ENCODE measurements at regions not wholly inside any gene's neighbourhood (a gene's known extent, or its start where the extent isn't known, plus 50 kb on each side); places are given as distances from the start of the nearest gene placed in this dataset.

DNA sequence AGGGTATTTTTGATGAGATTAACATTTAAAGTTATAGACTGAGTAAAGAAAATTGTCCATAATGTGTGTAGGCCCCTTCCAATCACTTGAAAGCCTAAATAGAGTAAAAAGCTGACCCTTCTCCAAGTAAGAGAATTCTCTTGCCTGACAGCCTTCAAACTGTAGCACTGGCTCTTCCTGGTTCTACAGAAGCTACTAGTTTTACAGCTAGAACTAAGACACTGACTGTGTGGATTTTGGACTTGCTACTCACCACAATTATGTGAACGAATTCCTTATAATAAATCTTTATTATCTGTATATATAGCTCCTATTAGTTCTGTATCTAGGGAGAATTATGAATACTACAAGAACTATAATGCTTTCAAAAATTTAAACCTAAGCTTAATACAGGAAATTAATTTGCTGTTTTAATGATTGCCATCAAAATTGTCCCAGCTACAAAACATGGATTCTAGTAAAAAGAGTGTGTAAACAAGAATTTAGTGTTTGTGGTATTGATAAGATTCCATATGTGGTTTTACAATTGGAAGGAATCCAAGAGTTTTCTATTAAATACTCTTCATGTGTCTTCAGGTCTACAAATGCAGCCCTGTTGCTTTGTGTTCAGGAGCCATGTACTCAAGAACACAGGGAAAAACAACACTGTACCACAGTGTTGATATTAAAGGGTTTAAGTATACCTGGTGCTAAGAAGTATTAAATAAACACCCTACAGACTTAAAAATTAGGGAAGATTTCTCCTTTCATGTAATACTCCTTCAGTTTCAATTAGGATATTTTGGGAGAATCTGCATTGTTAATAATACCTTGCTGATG is 366.5 kb downstream of the CXXC4 start:
- H3K4me1 Mint-ChIP-seq = no peaks in the 10 kb centered on the region
- H3K27ac Mint-ChIP-seq = no peak overlapping the region
- DNase-seq (ENCODE audit: low spot score in 2 of 2) (no peak), ATAC-seq (no peak)
- no peaks in the 10 kb centered on the region for H3K36me3 Mint-ChIP-seq
- no peak overlapping the region for H3K4me3 Mint-ChIP-seq
- peaks cover 15% of the 10 kb centered on the region for H3K9me3 Mint-ChIP-seq

DNA sequence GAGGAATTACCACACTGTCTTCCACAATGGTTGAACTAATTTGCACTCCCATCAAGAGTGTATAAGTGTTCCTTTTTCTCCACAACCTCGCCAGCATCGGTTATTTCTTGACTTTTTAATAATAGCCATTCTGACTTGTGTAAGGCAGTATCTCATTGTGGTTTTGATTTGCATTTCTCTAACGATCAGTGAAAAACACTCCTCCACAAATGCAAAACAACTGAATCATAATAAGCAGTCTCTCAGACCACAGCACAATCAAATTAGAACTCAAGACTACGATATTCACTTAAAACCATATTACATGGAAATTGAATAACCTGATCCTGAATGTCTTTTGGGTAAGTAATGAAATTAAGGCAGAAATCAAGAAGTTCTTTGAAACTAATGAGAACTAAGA is 371.7 kb downstream of the CXXC4 start:
- ATAC-seq (no peak), DNase-seq (ENCODE audit: low spot score in 2 of 2) (no peak)
- H3K4me1 Mint-ChIP-seq = no peaks in the 10 kb centered on the region
- no peak overlapping the region for H3K27ac Mint-ChIP-seq
- H3K4me3 Mint-ChIP-seq = no peak overlapping the region
- peaks cover 7% of the 10 kb centered on the region for H3K9me3 Mint-ChIP-seq
- no peaks in the 10 kb centered on the region for H3K36me3 Mint-ChIP-seq

DNA sequence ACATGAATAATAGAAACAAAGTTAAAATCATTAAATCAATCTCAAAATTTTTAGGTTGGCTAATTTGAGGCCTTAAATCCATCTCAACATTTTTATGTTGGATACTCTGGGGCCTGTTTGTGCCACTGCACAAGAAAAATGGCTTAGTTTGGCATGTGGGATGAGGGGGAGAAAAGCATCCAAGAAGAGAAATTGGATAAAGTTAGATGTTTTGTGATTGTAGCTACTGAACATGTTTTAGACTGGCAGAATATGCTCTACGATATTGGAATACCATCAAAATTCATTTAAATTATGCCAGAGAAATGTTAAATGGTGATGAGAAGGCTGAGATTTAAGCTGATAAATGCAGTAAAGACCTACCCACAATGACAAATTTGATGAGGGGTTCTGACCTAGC is 376.9 kb downstream of the CXXC4 start:
- DNase-seq (ENCODE audit: low spot score in 2 of 2) (no peak), ATAC-seq (no peak)
- Mint-ChIP-seq H3K4me3 (no peak overlapping the region), H3K27ac (no peak overlapping the region), H3K9me3 (peaks cover 4% of the 10 kb centered on the region), H3K4me1 (no peaks in the 10 kb centered on the region), H3K36me3 (no peaks in the 10 kb centered on the region)

- no peak for ATAC-seq
- Mint-ChIP-seq H3K27ac (no peak overlapping the region), H3K4me3 (no peak overlapping the region), H3K4me1 (no peaks in the 10 kb centered on the region), H3K36me3 (no peaks in the 10 kb centered on the region), H3K9me3 (peaks cover 4% of the 10 kb centered on the region)
- no peak for DNase-seq (ENCODE audit: low spot score in 2 of 2)
Observed at GRCh38 chr4:104113850-104114249, 380.8 kb downstream of the CXXC4 start.

- Mint-ChIP-seq H3K4me3 (no peak overlapping the region), H3K36me3 (no peaks in the 10 kb centered on the region), H3K4me1 (no peaks in the 10 kb centered on the region), H3K27ac (no peak overlapping the region), H3K9me3 (peaks cover 24% of the 10 kb centered on the region)
- ATAC-seq (no peak), DNase-seq (ENCODE audit: low spot score in 2 of 2) (no peak)
Observed at GRCh38 chr4:104099141-104099540, 379.4 kb upstream of the TACR3 start.

GRCh38 chr4:104093247-104093646 is 373.5 kb upstream of the TACR3 start:
- no peaks in the 10 kb centered on the region for H3K36me3 Mint-ChIP-seq
- H3K27ac Mint-ChIP-seq = no peak overlapping the region
- H3K9me3 Mint-ChIP-seq = peaks cover 10% of the 10 kb centered on the region
- H3K4me1 Mint-ChIP-seq = no peaks in the 10 kb centered on the region
- no peak overlapping the region for H3K4me3 Mint-ChIP-seq
- DNase-seq (ENCODE audit: low spot score in 2 of 2) (no peak), ATAC-seq (no peak)

GRCh38 chr4:104073229-104073628 is 353.4 kb upstream of the TACR3 start:
- Mint-ChIP-seq H3K9me3 (peaks cover 3% of the 10 kb centered on the region), H3K27ac (no peak overlapping the region), H3K4me3 (no peak overlapping the region), H3K36me3 (no peaks in the 10 kb centered on the region), H3K4me1 (no peaks in the 10 kb centered on the region)
- ATAC-seq (no peak), DNase-seq (ENCODE audit: low spot score in 2 of 2) (no peak)

DNA sequence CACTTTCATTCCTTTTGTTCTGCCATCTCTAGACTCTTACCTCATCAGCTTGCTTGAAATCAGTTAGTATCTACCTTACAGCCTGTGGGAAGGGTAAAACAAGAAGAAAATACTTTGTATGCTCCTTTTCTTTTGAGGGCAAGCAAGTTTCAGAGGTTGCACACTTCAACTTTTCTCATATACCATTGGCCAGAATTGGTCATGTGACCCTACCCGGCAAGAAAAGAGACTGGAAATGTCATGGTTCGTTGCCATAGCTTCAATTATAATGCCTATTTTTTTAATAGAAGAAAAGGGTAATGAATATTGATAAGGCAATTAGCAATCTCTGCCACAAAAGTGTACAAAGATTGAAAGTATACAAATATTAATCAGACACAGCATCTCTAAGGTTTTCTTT is 346.7 kb upstream of the TACR3 start:
- Mint-ChIP-seq H3K36me3 (no peaks in the 10 kb centered on the region), H3K9me3 (no peaks in the 10 kb centered on the region), H3K4me1 (no peaks in the 10 kb centered on the region), H3K27ac (no peak overlapping the region), H3K4me3 (no peak overlapping the region)
- DNase-seq (ENCODE audit: low spot score in 2 of 2) = no peak
- ATAC-seq = no peak

- Mint-ChIP-seq H3K9me3 (no peaks in the 10 kb centered on the region), H3K4me3 (no peak overlapping the region), H3K36me3 (no peaks in the 10 kb centered on the region), H3K4me1 (no peaks in the 10 kb centered on the region), H3K27ac (no peak overlapping the region)
- DNase-seq (ENCODE audit: low spot score in 2 of 2) = no peak
- ATAC-seq = no peak
Observed at GRCh38 chr4:104064646-104065577, 345.1 kb upstream of the TACR3 start.

DNA sequence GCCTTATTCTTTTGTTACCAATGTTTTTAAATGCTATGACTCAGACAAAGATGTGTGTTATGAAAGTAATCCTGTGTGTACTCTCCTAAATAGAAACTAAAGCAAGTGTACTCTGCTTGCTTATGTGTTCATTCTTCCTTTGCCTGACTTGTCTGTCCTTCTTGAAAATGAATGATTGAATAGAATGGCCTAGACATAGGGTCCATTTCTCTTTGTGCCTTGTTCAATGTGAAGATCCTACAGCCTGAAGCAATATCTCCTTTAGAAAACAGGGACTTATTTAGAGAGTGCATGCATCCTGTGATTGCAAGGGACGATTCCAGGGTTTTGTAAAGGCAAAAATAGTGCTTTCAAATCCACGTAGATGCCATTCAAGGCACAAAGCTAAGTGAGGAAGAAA is 343.6 kb upstream of the TACR3 start:
- no peak for ATAC-seq
- H3K4me1 Mint-ChIP-seq = no peaks in the 10 kb centered on the region
- DNase-seq (ENCODE audit: low spot score in 2 of 2) = no peak
- no peak overlapping the region for H3K27ac Mint-ChIP-seq
- no peaks in the 10 kb centered on the region for H3K36me3 Mint-ChIP-seq
- H3K9me3 Mint-ChIP-seq = no peaks in the 10 kb centered on the region
- H3K4me3 Mint-ChIP-seq = no peak overlapping the region

DNA sequence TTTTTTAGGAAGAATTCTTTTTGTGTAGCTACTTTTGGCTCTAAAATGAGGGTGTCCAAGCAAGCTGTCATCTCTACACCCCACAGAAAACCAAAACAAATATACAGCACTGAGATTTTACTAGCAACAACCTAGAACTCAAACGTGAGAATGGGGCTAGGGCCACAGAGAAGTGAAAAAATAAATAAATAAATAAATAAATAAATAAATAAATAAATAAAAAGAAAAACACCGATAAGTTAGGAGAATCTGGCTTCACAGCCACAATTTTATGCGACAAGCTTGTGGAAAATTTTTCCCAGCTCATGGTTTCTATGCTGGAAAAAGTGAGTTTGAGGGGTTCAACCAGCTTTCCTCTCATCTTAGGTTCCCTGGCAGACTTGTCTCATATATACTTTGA is 324.6 kb upstream of the TACR3 start:
- ATAC-seq = no peak
- Mint-ChIP-seq H3K36me3 (no peaks in the 10 kb centered on the region), H3K4me3 (no peak overlapping the region), H3K4me1 (no peaks in the 10 kb centered on the region), H3K27ac (no peak overlapping the region), H3K9me3 (peaks cover 9% of the 10 kb centered on the region)
- no peak for DNase-seq (ENCODE audit: low spot score in 2 of 2)

DNA sequence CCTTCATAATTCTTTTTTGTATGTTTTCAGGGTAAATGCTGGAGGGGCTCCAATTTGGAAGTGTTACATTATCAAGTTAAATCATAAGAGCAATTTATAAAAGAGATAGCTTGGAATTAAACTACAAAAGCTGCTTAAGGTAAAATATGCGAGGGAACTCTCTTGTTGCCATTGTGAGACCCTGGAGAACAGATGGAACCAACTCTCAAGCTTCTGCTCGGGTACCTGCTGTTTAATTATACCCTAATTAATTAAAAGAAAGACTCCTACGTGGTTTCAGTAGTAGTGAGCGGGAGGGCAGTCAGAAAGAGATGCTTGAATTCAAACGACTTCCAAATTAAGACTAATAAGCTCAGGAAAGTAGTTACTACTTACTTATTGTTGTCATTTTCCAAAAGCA is 313.1 kb upstream of the TACR3 start:
- Mint-ChIP-seq H3K4me3 (no peak overlapping the region), H3K4me1 (no peaks in the 10 kb centered on the region), H3K36me3 (no peaks in the 10 kb centered on the region), H3K27ac (no peak overlapping the region), H3K9me3 (peaks cover 3% of the 10 kb centered on the region)
- DNase-seq (ENCODE audit: low spot score in 2 of 2) (no peak), ATAC-seq (no peak)

DNA sequence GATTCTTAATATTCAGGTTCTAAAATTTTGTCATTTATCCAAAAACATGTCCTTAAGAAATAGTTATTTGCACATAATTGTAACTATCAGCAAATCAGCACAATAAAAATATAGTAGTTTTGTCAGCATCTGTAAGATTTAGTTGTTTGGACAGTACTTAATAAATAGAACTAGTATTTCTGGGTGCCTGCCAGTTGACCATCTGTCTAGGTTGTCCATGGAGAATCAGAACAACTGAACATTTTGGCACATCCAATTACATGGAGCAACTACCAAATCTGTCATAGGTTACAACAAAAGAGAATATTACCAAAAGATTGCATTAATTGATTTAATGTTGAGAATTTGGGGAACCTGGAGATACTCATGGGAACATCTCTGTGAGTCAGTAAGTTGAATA is 305.5 kb upstream of the TACR3 start:
- no peak for ATAC-seq
- Mint-ChIP-seq H3K4me3 (no peak overlapping the region), H3K36me3 (no peaks in the 10 kb centered on the region), H3K27ac (no peak overlapping the region), H3K9me3 (peaks cover 2% of the 10 kb centered on the region), H3K4me1 (no peaks in the 10 kb centered on the region)
- DNase-seq (ENCODE audit: low spot score in 2 of 2) = no peak

- Mint-ChIP-seq H3K4me1 (no peaks in the 10 kb centered on the region), H3K27ac (no peak overlapping the region), H3K4me3 (no peak overlapping the region), H3K36me3 (no peaks in the 10 kb centered on the region), H3K9me3 (peaks cover 5% of the 10 kb centered on the region)
- ATAC-seq (no peak), DNase-seq (ENCODE audit: low spot score in 2 of 2) (no peak)
Observed at GRCh38 chr4:104022831-104023230, 303.0 kb upstream of the TACR3 start.

- DNase-seq (ENCODE audit: low spot score in 2 of 2) (no peak), ATAC-seq (no peak)
- Mint-ChIP-seq H3K27ac (no peak overlapping the region), H3K4me1 (no peaks in the 10 kb centered on the region), H3K36me3 (no peaks in the 10 kb centered on the region), H3K4me3 (no peak overlapping the region), H3K9me3 (peaks cover 5% of the 10 kb centered on the region)
Observed at GRCh38 chr4:104022226-104022625, 302.4 kb upstream of the TACR3 start.

DNA sequence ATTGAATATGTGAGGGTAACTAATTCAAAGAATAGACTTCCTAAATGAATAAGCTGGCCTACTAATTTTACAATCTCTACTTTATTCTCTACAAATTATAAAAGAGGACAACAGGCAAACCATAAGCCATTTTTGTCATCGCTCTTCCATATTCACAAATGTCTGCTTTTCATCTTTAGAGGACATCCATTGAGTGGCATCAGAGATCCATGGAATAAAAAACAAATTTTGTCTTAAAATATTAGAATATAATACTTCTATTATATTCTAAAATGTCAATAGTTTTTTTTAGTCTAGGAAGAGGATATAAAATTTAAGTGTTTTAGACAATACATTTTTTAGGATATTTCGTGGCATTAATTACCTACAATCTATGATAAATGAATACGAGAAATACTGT is 300.9 kb upstream of the TACR3 start:
- Mint-ChIP-seq H3K36me3 (no peaks in the 10 kb centered on the region), H3K9me3 (peaks cover 5% of the 10 kb centered on the region), H3K4me3 (no peak overlapping the region), H3K27ac (no peak overlapping the region), H3K4me1 (no peaks in the 10 kb centered on the region)
- no peak for DNase-seq (ENCODE audit: low spot score in 2 of 2)
- no peak for ATAC-seq
